ENCODE measurements at regions not wholly inside any gene's neighbourhood (a gene's known extent, or its start where the extent isn't known, plus 50 kb on each side); places are given as distances from the start of the nearest gene placed in this dataset.

GRCh38 chr5:5006548-5006947 lies 133.6 kb upstream of the ADAMTS16 start:
- Histone ChIP-seq H3K27ac (no peak overlapping the region), H3K4me1 (no peaks in the 10 kb centered on the region), H3K4me3 (no peak overlapping the region), H3K9me3 (no peaks in the 10 kb centered on the region), H3K27me3 (no peaks in the 10 kb centered on the region), H3K36me3 (no peaks in the 10 kb centered on the region)
- TF ChIP-seq POLR2A (IDR thresholded peaks at IDR 0.05) (no peak), CTCF (IDR thresholded peaks at IDR 0.05) (no peak), POLR2AphosphoS5 (IDR thresholded peaks at IDR 0.05) (no peak), EP300 (IDR thresholded peaks at IDR 0.05) (no peak)
- 77 to 83% methylated on average over 3 of the region's 3 CpGs for WGBS, 2 donors
- DNase-seq (no peak), ATAC-seq (ENCODE audit: low FRiP score in 2 of 2) (no peak)

GRCh38 chr5:5009240-5009639 lies 130.9 kb upstream of the ADAMTS16 start:
- Histone ChIP-seq H3K9me3 (no peaks in the 10 kb centered on the region), H3K4me3 (no peak overlapping the region), H3K4me1 (no peaks in the 10 kb centered on the region), H3K27ac (no peak overlapping the region), H3K36me3 (no peaks in the 10 kb centered on the region), H3K27me3 (no peaks in the 10 kb centered on the region)
- TF ChIP-seq EP300 (IDR thresholded peaks at IDR 0.05) (no peak), POLR2A (IDR thresholded peaks at IDR 0.05) (no peak), POLR2AphosphoS5 (IDR thresholded peaks at IDR 0.05) (no peak), CTCF (IDR thresholded peaks at IDR 0.05) (no peak)
- no peak for DNase-seq
- 76 to 80% methylated on average over 4 of the region's 4 CpGs for WGBS, 2 donors
- ATAC-seq (ENCODE audit: low FRiP score in 2 of 2): no peak

GRCh38 chr5:5011151-5011550 lies 129.0 kb upstream of the ADAMTS16 start:
- Histone ChIP-seq H3K27me3 (no peaks in the 10 kb centered on the region), H3K9me3 (no peaks in the 10 kb centered on the region), H3K4me3 (no peak overlapping the region), H3K36me3 (no peaks in the 10 kb centered on the region), H3K4me1 (no peaks in the 10 kb centered on the region), H3K27ac (no peak overlapping the region)
- 89 to 91% methylated on average over 4 of the region's 4 CpGs for WGBS, 2 donors
- DNase-seq (no peak), ATAC-seq (ENCODE audit: low FRiP score in 2 of 2) (no peak)
- TF ChIP-seq POLR2AphosphoS5 (IDR thresholded peaks at IDR 0.05): no peak
- no peak for TF ChIP-seq EP300 (IDR thresholded peaks at IDR 0.05)

GRCh38 chr5:5014586-5015235 lies 125.4 kb upstream of the ADAMTS16 start:
- DNase-seq (no peak), ATAC-seq (ENCODE audit: low FRiP score in 2 of 2) (peak in 1 of 2 donors; percentile 75)
- Histone ChIP-seq H3K27me3 (no peaks in the 10 kb centered on the region), H3K27ac (no peak overlapping the region), H3K9me3 (no peaks in the 10 kb centered on the region), H3K4me3 (no peak overlapping the region), H3K36me3 (no peaks in the 10 kb centered on the region), H3K4me1 (no peaks in the 10 kb centered on the region)
- TF ChIP-seq POLR2AphosphoS5 (IDR thresholded peaks at IDR 0.05) (no peak), CTCF (IDR thresholded peaks at IDR 0.05) (no peak), POLR2A (IDR thresholded peaks at IDR 0.05) (no peak), EP300 (IDR thresholded peaks at IDR 0.05) (no peak)
- WGBS, 2 donors: 49 to 51% methylated on average over 7 of the region's 7 CpGs

GRCh38 chr5:5017827-5018577 lies 122.1 kb upstream of the ADAMTS16 start:
- DNase-seq (no peak), ATAC-seq (ENCODE audit: low FRiP score in 2 of 2) (peak in 1 of 2 donors; percentile 62)
- Histone ChIP-seq H3K27me3 (no peaks in the 10 kb centered on the region), H3K4me3 (no peak overlapping the region), H3K27ac (no peak overlapping the region), H3K36me3 (no peaks in the 10 kb centered on the region), H3K4me1 (no peaks in the 10 kb centered on the region), H3K9me3 (no peaks in the 10 kb centered on the region)
- no peak for TF ChIP-seq CTCF (IDR thresholded peaks at IDR 0.05)
- TF ChIP-seq POLR2AphosphoS5 (IDR thresholded peaks at IDR 0.05): no peak
- no peak for TF ChIP-seq POLR2A (IDR thresholded peaks at IDR 0.05)
- TF ChIP-seq EP300 (IDR thresholded peaks at IDR 0.05): no peak
- 77 to 83% methylated on average over 9 of the region's 9 CpGs for WGBS, 2 donors
